Coronary artery (tissue), 2 donors: ENCODE measurements at regions not wholly inside any gene's neighbourhood (a gene's known extent, or its start where the extent isn't known, plus 50 kb on each side); places are given as distances from the start of the nearest gene placed in this dataset.

Experiments used
- DNase-seq: peaks from one replicate; pipeline ENCODE4 v3.0.0-alpha.2; 2017; ENCODE audit warnings: low spot score
- H3K27ac ChIP-seq, 2 donors: fragments of 200-600 bp; sonication (generic); one replicate each; pipeline ENCODE4 v1.5.1; 2016 to 2019
- H3K4me3 ChIP-seq: fragments of 200-600 bp; sonication (generic); 2 replicates; pipeline ENCODE4 v1.5.1; 2016; ENCODE audit warnings: mild to moderate bottlenecking, moderate library complexity
- TF ChIP-seq, protein P1 (sequence below): fragments of 200-600 bp; sonication (generic); IDR thresholded peaks from one replicate; pipeline ENCODE4 v1.5.1; 2019; ENCODE audit warnings: antibody characterized with exemption

- TF ChIP-seq, protein P1, sequence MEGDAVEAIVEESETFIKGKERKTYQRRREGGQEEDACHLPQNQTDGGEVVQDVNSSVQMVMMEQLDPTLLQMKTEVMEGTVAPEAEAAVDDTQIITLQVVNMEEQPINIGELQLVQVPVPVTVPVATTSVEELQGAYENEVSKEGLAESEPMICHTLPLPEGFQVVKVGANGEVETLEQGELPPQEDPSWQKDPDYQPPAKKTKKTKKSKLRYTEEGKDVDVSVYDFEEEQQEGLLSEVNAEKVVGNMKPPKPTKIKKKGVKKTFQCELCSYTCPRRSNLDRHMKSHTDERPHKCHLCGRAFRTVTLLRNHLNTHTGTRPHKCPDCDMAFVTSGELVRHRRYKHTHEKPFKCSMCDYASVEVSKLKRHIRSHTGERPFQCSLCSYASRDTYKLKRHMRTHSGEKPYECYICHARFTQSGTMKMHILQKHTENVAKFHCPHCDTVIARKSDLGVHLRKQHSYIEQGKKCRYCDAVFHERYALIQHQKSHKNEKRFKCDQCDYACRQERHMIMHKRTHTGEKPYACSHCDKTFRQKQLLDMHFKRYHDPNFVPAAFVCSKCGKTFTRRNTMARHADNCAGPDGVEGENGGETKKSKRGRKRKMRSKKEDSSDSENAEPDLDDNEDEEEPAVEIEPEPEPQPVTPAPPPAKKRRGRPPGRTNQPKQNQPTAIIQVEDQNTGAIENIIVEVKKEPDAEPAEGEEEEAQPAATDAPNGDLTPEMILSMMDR = no peak
- no peak overlapping the region for H3K27ac ChIP-seq
- peak; percentile 22 for DNase-seq
- no peak overlapping the region for H3K4me3 ChIP-seq
Measured at GRCh38 chr10:47112612-47113011, 187.4 kb upstream of the GDF10 start.

DNA sequence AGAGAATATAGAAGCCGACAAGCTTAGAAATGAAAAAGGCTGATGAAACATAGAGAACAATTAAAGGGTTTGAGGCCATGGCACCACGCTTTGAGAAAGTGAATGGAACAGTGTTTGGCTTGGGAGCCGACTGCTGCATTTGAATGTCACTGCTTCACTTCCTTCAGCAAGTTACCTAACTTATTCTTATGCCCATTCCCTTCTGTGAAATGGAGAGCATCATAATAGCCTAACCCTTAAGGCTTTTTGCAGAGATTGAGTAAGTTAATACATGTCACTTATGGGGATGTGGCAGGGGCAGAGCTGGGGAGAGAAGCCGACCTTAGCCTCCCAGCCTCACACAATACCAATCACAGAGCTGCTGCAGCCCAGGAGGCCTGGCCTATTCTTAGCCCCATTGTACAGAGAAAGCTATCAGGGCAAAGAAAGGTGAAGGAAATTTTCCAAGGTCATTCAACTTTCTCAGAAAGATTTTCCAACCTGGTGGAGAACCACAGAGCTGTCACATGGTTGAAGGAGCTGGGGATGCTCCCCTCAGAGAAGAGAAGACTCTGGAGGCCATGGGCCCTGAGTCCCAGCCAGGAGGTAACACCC lies 186.0 kb upstream of the GDF10 start:
- TF ChIP-seq, protein P1 = no peak
- DNase-seq = peak; percentile 61
- no peak overlapping the region for H3K4me3 ChIP-seq
- H3K27ac ChIP-seq = no peak overlapping the region

DNA sequence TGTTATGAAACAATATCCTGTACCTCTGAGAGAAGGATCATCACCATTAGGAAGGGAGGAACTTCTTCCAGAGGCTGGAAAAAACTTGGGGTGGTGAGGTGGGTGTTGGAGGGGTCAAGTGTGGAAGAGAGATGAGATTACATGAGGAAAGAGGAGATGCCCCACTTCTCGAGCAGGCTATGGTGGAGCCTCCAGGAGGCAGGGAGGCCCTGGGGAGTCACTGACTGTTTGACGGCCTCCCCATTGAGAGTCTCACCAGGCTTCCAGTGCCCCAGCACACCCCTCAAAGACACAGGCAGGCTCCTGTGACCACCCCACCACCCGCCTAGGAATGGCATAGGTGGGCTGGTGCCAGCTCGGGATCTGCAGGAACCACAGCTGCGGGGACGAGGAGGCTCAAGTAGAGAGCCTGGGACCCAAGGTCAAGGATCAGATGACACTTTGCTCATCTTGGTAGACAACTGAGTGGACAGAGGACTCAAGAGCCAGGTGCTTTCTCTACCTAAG lies 185.3 kb upstream of the GDF10 start:
- Histone ChIP-seq H3K4me3 (no peak overlapping the region), H3K27ac (no peak overlapping the region)
- TF ChIP-seq, protein P1 = no peak
- peak; percentile 53 for DNase-seq

DNA sequence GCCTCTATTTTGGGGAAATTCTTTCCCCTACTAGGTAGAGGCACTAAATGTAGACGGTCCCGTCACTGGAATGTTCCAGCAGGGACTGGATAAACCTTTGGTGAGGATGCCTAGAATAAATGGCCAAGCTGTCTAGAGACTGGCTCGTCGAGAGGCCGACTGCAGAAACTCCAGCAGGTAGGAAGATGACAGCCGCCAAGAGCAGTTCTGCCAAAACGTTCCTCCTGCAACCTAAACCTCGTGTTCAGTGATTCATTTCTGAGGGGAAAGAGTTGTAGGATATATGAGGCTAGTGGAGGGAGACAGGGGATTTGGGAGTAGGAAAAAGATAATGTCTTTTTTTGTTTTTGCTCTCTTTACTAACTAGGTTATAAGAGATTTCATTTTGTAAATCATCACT lies 184.7 kb upstream of the GDF10 start:
- H3K4me3 ChIP-seq = no peak overlapping the region
- no peak overlapping the region for H3K27ac ChIP-seq
- TF ChIP-seq, protein P1 = no peak
- DNase-seq = peak; percentile 45

DNA sequence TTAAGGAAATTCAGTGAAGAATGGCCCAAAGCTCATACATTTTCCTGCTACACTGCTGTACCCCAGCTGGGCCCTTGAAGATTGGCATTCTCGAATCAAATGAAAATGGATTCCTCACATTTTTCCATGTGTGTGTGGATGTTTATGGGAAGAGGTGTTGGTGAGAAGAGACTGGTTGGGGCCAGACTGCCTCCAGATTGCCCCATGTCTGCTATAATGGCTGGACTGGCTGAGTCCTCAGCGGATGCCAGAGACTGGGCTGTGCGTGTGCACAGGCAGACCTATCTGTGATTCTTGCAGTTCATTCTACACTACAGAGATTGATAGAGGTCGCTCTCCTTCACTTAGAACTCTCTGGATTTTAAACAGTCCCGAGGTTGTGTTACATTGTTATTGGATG lies 183.6 kb upstream of the GDF10 start:
- TF ChIP-seq, protein P1 = no peak
- Histone ChIP-seq H3K27ac (peak overlapping the region in 1 of 2 donors; percentile 9), H3K4me3 (no peak overlapping the region)
- no peak for DNase-seq

DNA sequence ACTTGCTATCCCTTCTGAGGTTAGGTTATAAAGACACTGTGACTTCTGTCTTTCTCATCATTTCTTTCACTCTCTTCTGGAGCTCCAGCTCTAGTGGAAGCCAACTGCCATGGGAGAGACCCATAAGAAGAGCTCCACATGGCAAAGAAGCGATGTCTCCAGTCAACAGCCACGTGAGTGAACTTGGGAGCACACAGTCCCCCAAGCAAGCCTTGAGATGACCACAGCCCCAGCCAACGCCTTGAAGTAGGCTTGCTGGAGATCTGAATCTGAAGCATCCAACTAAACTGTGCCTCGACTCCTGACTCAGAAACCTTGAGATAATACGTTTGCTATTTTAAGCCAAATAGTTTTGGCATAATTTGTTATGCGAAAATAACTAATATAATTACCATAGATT lies 181.7 kb upstream of the GDF10 start:
- DNase-seq = peak; percentile 43
- TF ChIP-seq, protein P1 = no peak
- Histone ChIP-seq H3K27ac (no peak overlapping the region), H3K4me3 (no peak overlapping the region)

DNA sequence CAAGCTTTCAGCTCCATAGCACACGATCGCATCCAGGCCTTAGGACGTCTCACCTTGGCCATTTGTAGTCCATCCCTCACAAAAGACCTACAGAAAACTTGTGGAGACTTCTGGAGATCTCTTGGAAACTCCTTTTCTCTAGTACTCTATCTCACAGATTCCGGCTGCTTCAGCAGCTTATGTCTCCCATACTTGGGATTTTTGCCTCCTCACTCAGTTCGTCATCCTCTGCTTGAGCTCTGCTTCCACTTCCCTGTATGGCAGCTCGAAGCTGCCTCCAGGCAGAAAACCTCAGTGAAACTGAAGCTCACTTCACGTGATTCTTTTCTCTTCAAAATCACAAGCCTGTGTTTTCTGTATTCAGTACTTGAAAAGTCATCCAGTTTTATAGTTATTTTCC lies 178.7 kb upstream of the GDF10 start:
- no peak overlapping the region for H3K4me3 ChIP-seq
- TF ChIP-seq, protein P1 = no peak
- H3K27ac ChIP-seq = no peak overlapping the region
- no peak for DNase-seq
